HEK293 (cell line): ENCODE measurements at regions not wholly inside any gene's neighbourhood (a gene's known extent, or its start where the extent isn't known, plus 50 kb on each side); places are given as distances from the start of the nearest gene placed in this dataset.

Experiments
- BCL11A ChIP-seq: fragments of 450-650 bp; formaldehyde crosslinking; IDR thresholded peaks from 2 replicates; pipeline ENCODE4 v1.5.1; 2016; ENCODE audit warnings: low read depth, missing biosample characterization, missing genetic modification characterization
- BCL11B ChIP-seq: fragments of 450-650 bp; formaldehyde crosslinking; IDR thresholded peaks from 2 replicates; pipeline ENCODE4 v1.5.1; 2016; ENCODE audit warnings: low read depth, missing biosample characterization, missing genetic modification characterization
- CTCF ChIP-seq: fragments of 450-650 bp; formaldehyde crosslinking; IDR thresholded peaks from 2 replicates; pipeline ENCODE4 v1.5.1; 2016; ENCODE audit warnings: missing biosample characterization, missing genetic modification characterization

DNA sequence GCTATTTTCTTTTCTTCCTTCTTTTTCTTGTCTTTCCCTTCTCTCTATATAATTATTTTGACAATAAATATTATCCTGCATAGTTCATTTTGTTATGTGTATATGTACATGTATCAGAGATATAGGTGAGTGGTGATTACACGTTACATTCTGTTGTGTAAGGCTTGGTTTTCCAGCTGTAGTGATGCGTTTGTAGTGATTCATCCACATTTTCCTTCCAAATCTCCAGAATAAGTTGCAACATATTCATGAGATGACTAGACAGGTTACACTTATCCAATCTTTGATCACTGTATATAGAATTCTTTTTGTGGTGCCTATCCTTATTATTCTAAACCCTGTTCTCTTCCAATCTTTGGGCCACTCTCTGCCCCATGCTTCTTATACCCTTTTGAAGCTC is 540.2 kb downstream of the GBA3 start:
- TF ChIP-seq CTCF (tag by site-specific recombination) (no peak), BCL11A (tag by site-specific recombination) (no peak), BCL11B (tag by site-specific recombination) (no peak)
